HG03432 (cell line): ENCODE measurements at regions not wholly inside any gene's neighbourhood (a gene's known extent, or its start where the extent isn't known, plus 50 kb on each side); places are given as distances from the start of the nearest gene placed in this dataset.

Experiments
- ATAC-seq: cut with Tn5 transposase; IDR thresholded peaks from one replicate; pipeline ENCODE4 v1.9.1; 2021; ENCODE audit warnings: mild to moderate bottlenecking, moderate library complexity; ENCODE audit not compliant: unreplicated experiment

DNA sequence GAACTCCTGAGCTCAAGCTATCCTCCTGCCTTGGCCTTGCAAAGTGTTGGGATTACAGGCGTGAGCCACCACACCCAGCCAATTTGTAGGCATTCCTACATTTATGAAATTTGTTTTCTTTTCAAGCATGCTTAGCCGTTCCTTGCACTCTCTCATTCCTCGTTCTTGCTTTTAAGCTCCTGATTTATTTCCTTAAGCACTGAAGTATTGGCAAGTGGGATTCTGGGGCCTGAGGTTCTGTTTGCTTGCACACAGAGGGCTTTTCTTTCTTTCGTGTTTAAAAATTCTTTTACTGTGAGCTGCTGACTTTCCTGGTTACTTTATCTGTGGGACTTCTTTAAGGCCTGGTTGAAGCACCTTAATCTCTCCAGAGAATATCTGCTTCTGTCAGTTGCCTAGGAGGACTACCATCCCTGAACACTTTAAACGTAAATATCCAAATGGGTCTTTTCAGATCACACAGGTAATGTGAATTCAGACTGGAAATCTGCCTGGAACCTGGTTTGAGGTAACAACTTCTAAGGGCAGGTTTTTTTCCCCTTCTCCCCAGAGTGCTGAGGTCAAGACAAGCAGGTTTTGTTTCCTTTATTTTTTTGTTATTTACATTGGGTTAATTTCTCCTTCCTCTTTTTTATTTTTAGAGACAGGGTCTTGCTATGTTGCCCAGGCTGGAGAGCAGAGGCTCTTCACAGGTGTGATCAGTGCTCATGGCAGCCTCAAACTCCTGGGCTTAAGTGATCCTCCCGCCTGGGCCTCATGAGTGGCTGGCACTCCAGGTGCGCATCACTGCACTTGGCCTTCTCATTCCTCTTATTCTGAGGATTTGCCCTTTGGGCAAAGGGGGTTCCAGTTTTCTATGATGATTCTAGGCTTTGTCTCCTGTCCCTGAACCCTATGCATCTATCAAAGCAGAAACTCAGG is 102.9 kb downstream of the PFKFB3 start:
- no peak for ATAC-seq

DNA sequence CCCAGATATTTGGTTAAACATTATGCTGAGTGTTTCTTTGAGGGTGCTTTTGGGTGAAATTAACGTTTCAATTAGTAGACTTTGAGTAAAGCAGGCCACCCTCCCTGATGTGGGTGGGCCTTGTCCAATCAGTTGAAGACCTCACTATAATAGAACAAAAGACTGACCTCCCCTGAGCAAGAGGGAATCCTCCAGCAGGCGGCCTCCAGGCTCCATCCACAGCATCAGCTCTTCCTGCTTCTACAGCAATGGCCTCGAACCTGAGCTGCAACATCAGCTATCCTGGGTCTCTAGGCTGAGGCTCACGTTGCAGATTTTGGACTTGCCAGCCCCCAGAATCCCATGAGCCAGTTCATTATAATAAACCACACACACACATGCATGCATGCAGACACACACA is 104.2 kb downstream of the PFKFB3 start:
- ATAC-seq, result no peak

DNA sequence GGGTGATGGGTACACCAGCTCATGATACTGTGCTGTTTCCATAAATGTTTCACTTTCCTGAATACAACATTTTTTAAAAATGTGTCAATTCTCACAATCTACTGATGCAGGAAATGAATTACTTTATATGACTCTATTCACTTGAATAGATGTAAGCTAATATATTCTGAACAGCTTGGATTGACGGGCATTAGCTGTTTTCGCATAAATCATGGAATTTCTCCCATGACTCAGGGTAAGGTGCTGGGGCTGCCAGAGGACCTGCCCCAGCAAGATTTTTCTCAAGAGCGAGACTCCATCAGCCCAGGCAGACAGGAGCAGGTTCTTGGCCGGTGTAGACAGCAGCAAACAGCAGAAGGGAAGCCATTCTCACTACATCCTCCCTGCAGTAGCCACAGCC is 107.1 kb downstream of the PFKFB3 start:
- ATAC-seq, result no peak

DNA sequence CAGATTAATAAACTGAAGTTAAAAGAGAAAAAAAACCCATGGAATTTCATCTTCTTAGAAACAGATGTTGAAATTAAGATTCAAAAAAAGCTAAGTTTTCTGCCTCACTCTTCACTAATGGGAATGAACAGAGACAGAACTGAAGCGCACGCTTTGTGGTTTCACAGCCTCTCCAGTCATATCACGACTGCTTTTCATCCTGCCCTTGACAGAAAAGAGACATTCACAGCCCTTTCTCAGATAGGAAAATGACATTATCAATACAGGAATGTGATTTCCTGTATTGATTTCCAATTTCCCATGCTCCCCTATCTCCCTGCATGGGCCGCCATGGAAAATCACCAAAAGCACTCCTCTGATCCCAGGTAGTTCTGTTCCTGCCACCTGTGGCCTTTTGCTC is 108.2 kb downstream of the PFKFB3 start:
- no peak for ATAC-seq

DNA sequence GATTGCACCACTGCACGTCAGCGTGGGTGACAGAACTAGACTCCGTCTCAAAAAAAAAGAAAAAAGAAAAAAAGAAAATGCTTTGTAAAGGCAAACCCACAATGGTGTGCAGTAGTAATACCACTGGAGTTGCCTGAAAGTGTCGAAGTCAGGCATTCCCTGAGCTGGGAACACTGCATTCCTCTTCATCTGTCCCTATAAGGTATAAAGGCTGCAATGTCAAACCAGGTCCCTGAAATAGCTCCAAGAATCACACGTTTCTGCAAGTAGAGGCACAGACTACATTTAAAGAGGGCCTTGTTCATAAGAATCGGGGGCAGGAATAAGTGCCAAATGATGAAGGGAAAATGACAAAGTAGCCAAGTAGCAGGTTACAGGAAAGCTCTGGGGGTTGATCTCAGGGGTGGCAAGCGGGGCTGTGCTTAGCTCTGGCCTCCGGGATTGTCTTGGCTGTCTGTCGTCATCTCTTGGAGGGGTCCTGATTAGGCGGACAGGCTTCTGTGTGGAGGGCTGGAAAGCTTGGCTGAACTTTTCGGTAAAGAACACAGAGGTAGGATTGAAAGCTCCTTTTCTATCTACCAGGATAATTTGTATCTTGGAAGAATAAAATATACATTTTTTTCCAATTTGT is 109.1 kb downstream of the PFKFB3 start:
- ATAC-seq, result no peak

DNA sequence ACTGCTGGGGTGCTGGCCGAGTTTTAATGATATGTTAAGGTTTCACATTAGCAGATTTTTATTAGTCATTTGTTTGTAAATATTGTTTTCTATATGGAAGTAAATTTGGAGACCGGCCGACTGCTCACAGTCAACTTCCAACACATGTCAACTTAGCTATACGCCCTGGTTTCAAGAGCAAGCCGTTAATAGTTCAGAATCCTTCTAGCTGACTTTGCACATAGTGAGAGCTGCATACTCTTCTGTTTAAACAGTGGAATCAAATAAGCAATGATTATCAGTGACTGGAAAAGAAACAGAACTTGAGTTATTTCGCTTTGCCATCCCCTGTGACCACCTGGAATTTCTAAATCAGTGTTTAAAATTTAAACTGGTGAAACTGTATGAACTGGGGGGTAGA is 109.9 kb downstream of the PFKFB3 start:
- ATAC-seq, result no peak

DNA sequence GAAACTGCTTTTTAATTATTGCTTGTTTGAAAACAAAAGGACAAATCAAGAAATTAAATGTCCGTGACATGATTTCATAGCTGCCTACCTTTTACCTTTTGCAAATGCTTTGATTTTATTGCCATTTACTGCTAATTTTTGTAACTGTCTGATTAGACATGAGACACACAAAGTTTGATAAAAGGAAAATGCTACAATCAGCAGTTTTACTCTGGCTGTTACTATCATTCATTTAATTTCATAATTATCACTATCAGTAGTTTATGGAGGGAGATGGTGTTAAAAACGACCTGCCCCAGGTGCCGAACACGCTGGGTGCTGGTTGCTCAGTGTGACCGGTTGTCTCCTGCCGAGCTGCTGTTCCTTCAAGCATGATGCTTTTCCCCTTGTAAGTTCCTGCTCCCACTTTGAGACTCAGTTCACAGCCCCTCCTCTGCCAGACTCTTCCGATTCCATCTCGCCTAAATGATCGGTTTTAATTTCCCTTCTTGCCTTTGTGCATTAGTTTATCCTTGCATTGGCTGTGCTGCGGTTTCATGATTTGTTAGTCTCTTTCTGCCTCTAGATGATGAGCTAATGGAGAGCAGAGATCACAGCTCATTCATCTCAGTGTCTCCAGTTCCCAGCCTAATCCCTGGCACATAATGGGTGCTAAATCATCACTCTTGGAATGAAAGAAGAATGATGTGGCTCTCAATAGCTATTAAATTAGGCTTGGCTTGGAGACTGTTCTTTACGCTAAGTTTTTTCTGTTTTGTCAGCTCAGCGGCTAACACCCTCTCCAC is 110.6 kb downstream of the PFKFB3 start:
- no peak for ATAC-seq

DNA sequence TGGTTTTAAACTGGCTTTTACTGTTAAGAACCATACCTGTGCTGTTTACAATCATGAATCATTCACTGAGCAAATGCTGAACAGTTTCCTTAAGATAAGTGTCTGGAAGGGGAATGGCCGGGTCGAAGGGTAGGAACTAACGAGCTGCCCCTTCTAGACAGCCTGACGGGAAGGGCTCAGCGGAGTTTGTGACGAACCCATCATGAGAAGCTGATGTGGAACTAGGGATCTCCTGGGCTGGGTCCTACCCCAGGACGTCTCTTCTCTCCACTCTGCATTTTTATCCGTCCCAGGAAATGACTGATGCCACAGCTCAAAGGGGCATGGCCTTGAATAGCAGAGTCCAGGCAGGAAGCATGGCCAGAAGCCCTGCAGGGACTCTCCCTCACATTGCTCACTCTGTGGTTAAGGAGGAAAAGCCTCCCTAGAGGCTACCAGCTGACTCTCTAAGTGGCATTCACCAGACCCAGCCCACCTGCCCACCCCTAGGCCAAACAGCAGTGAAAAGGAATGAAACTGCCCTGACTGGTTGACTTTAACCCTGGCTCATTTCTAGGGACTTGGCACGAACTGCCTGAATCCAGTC is 112.0 kb downstream of the PFKFB3 start:
- ATAC-seq, result no peak

DNA sequence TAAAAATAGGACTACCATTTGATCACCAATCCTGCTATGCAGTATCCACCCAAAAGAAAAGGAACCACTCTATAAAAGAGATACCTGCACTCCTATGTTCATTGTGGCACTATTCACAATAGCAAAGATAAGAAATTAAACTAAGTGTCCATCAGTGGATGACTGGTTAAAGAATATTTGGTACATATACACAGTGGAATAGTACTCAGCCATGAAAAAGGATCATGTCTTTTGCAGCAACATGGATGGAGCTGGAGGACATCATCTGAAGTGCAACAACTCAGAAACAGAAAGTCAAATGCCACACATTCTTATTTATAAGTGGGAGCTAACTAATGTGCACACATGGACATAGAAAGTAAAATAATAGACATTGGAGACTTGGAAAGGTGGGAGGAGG is 116.4 kb downstream of the PFKFB3 start:
- ATAC-seq, result no peak

DNA sequence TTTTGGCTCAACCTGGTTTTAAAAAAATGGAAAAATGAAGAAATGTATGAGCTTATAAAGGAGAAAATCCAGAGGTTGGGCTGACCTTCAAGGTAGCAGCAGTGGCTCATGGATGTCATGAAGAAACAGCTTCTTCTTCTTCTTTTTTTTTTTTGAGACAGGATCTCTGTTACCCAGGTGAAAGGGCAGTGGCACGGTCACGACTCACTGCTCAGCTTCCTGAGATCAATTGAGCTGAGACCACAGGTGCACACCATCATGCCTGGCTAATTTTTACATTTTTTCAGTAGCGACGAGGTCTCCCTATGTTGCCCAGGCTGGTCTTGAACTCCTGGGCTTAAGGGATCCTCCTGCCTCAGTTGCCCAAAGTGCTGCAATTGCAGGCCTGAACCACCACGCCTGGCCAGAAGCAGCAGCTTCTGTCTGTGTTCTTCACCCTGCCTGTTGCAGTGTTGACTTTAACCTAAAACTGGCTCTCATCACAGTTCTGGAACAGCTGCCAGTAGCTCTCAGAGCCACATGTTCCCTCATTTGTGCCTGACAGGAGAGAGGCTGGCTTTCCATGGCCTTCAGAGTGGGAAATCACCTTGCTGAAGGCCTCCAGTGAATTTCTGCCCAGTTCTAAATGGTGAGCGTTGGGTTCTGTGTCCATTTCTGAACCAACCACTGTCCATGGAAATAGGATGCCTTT is 117.7 kb downstream of the PFKFB3 start:
- peak; percentile 89 for ATAC-seq

DNA sequence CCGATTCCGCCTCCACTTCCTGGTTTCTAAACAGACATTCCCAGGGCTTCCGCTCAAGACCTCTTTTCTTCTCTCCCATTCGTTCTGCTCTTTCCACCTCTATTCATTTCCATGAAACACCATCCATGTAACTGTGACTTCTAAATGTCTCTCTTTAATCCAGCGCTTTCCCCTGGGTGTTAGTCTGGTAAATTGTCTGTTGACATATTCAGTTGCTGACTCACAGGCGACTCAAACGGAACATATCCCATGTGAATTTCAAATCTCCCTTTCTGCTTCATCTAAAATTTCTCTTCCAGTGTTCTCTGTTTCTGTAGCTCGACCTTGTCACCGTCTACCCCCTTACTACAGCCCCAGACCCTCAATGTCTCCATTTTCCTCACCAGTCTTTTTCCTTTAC is 119.1 kb downstream of the PFKFB3 start:
- ATAC-seq, result no peak

DNA sequence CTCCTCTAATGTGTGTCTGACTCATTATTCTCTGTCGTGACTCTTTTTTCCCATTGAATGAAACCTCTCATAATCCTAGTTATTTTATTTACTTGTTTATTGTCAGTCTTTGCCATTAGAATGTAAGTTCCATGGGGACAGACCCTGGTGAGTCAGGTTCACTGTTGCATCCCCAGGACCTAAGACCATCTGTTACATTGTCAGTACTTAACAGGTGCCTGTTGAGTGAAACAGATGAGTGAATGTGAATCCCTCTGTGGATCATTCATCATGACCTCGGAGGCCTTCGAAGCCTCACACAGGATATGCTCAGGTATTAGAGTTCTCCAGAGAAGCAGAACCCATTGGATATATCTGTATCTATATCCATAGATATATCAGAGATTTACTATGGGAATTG is 120.1 kb downstream of the PFKFB3 start:
- no peak for ATAC-seq

DNA sequence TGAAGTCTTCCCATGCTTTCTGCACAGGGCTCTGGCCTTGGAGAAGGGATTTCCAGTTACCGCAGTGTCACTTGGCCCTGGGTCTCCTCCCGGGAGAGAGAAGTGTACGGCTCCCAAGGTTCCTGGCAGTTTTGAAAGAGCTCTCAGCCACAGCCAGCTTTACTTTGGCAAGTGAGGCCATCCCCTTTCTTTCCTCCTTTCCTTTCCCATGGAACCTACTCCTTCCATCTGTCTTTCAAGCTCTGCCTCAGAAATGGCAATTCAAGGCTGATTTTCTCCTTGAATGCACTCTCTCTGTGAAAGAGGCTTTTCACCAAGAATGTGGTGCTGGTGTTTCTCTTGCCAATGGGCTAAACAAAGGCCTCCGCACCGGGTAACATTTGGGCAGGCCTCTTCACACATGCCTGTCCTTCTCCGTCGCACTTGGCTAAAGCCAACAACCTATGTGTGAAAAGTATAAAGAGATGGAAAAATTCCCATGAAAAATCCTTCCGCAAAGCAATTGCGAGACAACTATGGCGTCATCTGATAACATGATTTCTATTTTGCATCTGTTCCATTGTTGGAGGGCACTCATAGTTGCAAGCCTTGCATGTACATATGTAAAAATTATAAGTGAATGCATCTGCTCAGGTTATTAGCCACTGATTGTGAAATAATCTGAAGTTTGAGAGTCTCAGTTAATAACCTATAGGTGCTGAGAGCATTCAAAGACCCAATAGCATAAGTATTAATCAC is 125.4 kb downstream of the PFKFB3 start:
- ATAC-seq, result no peak

DNA sequence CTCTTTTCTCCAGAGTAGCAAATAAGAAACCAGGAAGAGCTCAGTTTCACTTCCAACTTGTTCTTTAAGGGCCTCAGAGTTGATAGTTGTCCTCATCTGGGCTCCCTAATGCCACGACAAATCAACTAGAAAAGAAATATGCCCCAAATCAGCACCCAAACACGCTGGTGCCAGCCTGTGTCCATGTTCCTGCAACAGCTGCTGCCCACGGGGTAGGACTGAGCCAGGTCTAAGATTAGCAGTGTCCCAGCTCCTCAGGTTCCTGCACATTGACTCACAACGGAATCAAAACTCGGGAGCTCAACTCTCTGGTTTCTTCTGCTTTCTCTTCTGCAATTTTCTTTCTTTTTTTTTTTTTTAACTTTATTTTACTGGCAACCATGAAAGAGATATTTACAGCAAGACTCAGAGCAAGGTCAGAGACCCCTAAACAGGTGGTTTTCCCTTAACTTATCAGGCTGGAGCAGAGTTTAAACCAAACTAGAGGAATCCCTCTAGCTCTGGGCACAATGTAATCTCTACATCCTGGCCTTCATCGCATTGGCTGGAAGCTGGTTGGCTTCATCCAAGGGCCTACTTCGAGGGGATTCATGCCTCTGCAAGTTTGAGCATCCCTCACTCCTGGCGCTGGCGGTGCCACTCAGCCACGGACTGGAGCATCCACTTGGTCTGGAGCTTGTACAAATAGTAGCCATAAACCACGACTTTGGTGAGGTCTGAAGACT is 126.1 kb downstream of the PFKFB3 start:
- ATAC-seq, result no peak

DNA sequence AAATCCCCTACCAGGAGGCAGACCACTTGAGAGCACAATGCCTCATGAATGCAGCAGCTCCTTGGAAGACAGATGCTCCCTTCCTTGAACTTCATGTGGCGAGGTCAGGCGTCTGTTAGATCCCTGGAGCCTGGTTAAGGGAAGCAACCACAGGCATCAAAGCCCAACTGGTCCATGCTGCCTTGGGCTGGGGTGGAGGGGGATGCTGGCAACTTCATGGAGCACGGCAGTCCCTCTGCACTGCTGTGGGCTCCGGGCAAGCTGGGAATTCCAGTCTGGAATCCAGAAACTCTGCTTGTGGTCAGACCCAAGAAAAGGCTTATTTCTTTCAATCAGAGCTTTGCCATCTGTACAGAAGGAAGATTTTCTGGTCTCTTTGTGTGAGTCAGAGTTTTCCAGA is 130.4 kb downstream of the PFKFB3 start:
- no peak for ATAC-seq

DNA sequence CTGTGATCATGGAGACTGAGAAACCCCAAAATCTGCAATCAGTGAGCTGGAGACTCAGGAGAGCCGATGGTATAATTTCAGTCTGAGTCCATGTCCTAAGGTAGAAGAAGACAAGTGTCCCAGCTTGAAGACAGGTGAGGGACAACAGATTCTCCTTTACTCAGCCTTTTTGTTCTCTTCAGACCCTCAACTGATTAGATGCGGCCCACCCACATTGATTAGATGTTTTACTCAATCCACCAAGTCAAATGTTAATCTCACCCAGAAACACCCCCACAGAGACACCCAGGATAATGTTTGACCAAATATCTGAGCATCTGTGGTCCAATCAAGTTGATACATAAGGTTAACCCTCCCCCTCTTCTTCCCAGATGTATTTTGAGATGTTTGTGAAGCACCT is 131.2 kb downstream of the PFKFB3 start:
- no peak for ATAC-seq

DNA sequence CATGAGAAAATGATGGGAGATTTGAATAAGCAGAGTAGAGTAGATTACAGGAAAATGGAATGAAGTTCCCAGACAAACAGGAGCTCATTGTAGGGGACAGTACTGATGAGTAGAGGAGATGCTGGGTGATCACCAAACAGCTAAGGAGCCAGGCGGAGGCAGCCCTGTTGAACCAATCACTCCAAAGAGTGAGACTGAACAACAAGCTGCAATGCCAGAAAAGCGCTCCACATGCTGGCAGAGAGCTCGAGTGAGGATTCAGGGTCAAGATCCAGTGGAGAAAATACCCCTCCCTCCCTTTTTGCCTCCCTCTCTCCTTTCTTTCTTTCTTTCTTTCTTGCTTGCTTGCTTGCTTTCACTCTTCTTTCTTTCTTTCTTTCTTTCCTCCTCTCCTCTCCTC is 133.3 kb downstream of the PFKFB3 start:
- ATAC-seq, result no peak

DNA sequence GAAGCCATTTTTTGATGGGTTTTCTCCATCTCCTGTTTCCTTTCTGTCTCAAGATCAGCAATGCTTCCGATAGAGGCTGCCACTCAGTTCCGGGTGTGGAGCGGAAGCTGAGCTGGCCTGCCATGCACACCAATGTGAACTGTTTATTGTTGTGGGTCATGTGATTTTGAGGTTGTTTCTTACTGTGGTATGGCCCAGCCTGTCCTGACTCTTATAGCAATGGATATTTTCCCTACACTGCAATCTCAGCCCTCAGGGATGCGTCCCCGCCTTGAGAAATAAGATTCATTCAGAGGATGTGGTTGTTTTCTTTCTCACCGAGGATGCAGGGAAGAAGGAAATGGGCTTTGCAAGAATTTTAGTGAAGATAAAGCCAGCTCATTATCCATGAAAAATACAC is 134.7 kb downstream of the PFKFB3 start:
- ATAC-seq, result no peak

DNA sequence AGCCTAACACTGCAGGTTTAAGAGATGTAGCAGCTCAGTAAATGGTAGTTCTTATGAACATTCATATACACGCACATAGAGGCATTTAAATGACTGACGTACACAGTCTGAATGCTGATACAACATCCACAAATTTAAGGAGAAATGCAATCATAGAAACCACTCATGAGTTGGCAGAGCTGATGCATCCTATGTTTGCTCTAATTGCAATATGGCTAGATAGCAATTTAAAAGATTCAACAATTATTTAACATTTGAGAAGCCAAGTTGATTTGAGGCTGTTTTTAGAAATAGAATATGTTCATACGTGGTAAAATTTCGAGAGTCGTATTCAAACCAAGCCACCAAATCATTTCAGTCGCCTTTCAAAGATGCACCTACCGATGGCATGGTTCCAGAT is 135.6 kb downstream of the PFKFB3 start:
- no peak for ATAC-seq
